ENCODE measurements at regions not wholly inside any gene's neighbourhood (a gene's known extent, or its start where the extent isn't known, plus 50 kb on each side); places are given as distances from the start of the nearest gene placed in this dataset.

GRCh38 chr3:63207066-63207590, 71.0 kb upstream of the SYNPR start:
- no peaks in the 10 kb centered on the region for H3K27me3 Mint-ChIP-seq
- POLR2A ChIA-PET, result no interaction called here
- no peak overlapping the region for H3K4me3 Mint-ChIP-seq
- ATAC-seq (no peak), DNase-seq (no peak)
- Histone ChIP-seq H3K36me3 (ENCODE audit: control insufficient read depth in 2 of 3, insufficient read depth in 3 of 3, low read length in 3 of 3) (no peaks in the 10 kb centered on the region), H3K27ac (ENCODE audit: low read depth, low read length) (no peak overlapping the region), H3K27me3 (ENCODE audit: control insufficient read depth in 2 of 2, insufficient read depth in 2 of 2, low read length in 2 of 2) (no peaks in the 10 kb centered on the region), H3K4me3 (ENCODE audit: low read length) (no peak overlapping the region), H3K4me1 (ENCODE audit: control insufficient read depth in 2 of 2, insufficient read depth in 2 of 2, low read length in 2 of 2) (no peaks in the 10 kb centered on the region), H3K9me3 (ENCODE audit: control insufficient read depth in 2 of 3, low read length in 3 of 3) (no peaks in the 10 kb centered on the region)
- intact Hi-C loops (cut with micrococcal nuclease), result no loop called here
- CTCF ChIA-PET, result no interaction called here
- no peaks in the 10 kb centered on the region for H3K4me1 Mint-ChIP-seq
- H3K27ac Mint-ChIP-seq, result peak overlapping the region in 1 of 9 donors; percentile 6
- peaks cover 0 to 28% (median 3%) of the 10 kb centered on the region in 11 donors for H3K9me3 Mint-ChIP-seq
- H3K36me3 Mint-ChIP-seq, result no peaks in the 10 kb centered on the region

- ChIA-PET POLR2A (no interaction called here), CTCF (interaction anchor here (1.2 kb wide), 1 partner anchor 9 kb away, joined by 5 read pairs; no protein-coding TSS in a partner anchor)
- H3K9me3 ChIP-seq (ENCODE audit: control insufficient read depth in 2 of 3, low read length in 3 of 3), result no peaks in the 10 kb centered on the region
- no peaks in the 10 kb centered on the region for H3K27me3 ChIP-seq (ENCODE audit: control insufficient read depth in 2 of 2, insufficient read depth in 2 of 2, low read length in 2 of 2)
- H3K4me1 Mint-ChIP-seq, result no peaks in the 10 kb centered on the region
- no peak for DNase-seq
- H3K36me3 Mint-ChIP-seq, result no peaks in the 10 kb centered on the region
- no peak overlapping the region for H3K27ac ChIP-seq (ENCODE audit: low read depth, low read length)
- no peak overlapping the region for H3K4me3 Mint-ChIP-seq
- H3K27ac Mint-ChIP-seq, result peak overlapping the region in 1 of 9 donors; percentile 29
- no peaks in the 10 kb centered on the region for H3K4me1 ChIP-seq (ENCODE audit: control insufficient read depth in 2 of 2, insufficient read depth in 2 of 2, low read length in 2 of 2)
- no peaks in the 10 kb centered on the region for H3K36me3 ChIP-seq (ENCODE audit: control insufficient read depth in 2 of 3, insufficient read depth in 3 of 3, low read length in 3 of 3)
- H3K9me3 Mint-ChIP-seq, result peaks cover 0 to 4% (median 0%) of the 10 kb centered on the region in 11 donors
- intact Hi-C loops (cut with micrococcal nuclease), result no loop called here
- H3K27me3 Mint-ChIP-seq, result no peaks in the 10 kb centered on the region
- no peak for ATAC-seq
- H3K4me3 ChIP-seq (ENCODE audit: low read length), result no peak overlapping the region
Measured at GRCh38 chr3:63228087-63228486, 50.0 kb upstream of the SYNPR start.

All from naive thymus-derived CD4-positive, alpha-beta T cell (primary cell).